NCI-H748 (cell line): ENCODE measurements at regions not wholly inside any gene's neighbourhood (a gene's known extent, or its start where the extent isn't known, plus 50 kb on each side); places are given as distances from the start of the nearest gene placed in this dataset.

Source experiments
- DNase-seq: peaks from one replicate; lab custom pipeline; 2025; ENCODE audit not compliant: unreplicated experiment; lab: John Stamatoyannopoulos, UW

DNA sequence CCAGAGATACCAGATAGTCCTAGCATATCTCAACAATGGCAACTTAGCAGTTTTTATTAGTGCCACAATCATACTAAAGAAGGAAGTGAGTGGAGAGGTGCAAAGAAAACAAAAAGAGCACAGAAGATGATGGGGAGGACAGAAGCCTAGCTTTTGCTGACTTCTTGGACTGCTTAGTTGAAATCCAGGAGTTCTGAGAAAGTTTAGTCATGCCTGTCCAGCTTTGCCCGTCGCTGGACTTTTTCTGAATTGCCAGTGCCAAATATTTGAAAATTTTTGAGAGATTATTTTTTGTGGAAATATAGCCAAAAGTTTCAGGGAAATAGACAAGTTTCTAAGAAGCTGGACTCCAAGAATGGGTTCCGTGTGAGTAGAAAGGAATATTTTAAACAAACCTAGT lies 558.7 kb upstream of the TNP1 start:
- DNase-seq = no peak

DNA sequence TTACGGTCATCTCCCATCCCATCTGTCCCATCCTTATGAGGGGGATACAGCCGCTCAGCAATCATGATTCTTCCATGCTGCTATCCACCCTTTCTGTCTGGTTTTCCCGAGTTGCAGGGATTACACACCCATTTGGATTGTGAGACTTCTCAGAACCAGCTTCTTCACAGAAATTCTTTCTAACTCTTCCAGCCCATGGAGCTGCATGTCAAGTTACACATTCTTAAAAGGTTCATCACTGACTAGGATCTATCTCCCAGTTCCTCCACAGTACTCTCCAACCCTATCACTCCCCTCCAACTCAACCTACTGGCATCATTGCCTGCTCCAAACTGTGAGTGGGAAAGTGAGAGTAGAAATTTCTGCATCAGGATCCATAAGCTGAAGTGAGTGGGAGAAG lies 558.2 kb upstream of the TNP1 start:
- DNase-seq = no peak

DNA sequence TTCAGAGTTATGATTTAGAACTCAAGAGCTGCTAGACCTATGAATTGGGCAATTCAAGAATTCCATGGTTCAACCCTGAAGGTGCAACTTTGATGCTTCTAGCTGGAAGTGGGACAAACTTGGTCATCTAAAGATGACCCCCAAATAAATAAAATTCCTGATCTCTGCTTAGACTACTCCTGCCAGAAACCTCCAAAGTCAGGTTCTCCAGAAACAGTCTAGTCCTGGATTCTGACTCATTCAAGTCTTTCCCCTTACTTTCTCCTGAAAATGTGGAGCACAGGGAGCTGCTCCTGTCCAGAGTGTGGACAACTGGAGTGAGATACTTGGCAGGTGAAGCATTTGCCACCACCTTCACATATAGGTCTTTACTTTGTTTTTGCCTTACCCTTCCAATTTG lies 557.7 kb upstream of the TNP1 start:
- DNase-seq = no peak

DNA sequence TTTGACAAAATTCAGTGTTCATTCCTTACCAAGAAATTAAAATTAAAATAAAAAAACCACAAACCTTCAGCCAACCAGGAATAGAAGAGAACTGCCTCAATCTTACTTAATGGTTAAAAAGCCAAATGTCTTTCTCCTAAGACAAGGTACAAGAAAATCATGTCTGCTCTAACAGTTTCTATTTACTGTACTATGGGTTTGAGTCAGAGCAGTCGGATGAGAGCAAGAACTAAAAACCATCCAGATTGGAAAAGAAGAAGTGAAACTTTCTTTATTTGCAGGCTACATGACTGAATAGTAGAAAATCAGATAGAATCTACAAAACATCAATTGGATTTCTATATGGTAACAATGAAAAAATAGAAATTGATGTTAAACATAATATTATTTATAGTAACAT lies 555.5 kb upstream of the TNP1 start:
- no peak for DNase-seq

DNA sequence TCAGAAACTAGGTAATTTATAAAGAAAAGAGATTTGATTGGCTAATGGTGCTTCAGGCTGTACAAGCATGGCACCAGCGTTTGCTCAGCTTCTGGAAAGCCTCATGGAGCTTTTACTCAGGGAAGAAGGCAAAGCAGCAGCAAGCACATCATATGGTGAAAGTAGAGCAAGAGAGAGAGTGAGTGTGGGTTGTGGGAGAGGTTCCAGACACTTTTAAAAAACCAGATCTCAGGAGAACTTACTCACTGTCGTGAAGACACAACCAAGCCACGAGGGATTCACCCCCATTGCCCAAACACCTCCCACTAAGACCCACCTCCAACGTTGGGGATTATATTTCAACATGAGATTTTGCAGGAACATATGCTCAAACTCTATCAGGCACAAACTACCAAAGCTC lies 554.6 kb upstream of the TNP1 start:
- DNase-seq = no peak

DNA sequence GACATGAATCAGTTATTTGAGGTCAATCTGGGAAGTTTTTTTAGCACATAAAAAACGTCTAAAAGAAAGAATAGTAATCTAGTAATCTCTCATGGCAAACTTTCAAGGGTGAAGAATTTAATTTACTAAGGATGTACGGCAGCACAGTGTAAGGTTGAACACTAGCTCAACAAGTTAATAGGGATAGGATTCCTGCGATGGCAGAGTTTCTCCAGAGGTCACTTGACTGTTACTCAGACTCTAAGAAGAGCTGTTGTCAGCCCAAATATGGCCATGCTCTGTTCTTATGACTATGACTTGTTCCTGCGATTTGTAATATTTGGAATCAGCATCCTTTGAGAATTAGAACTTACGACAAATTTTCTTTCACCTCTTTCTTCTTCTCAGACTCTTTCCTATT lies 553.3 kb upstream of the TNP1 start:
- no peak for DNase-seq

DNA sequence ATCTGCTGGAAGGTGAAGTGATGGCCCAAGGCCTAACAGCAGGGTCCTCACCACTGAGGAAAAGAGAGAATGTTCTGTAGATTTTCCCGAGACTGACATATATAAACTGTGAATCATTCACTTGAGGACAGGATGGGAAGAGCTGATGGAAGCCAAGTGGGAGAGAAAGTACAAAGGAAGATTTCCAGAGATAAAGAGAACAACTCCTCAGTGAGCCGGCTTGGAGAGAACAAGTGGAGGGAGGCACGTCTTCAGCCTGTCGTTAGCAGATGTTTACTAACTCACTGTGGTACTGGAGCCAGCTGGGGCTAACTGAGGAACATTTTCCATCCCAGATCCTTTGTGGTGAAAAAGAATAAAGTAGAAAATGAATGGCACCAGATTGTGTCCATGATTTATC lies 552.9 kb upstream of the TNP1 start:
- DNase-seq = no peak

DNA sequence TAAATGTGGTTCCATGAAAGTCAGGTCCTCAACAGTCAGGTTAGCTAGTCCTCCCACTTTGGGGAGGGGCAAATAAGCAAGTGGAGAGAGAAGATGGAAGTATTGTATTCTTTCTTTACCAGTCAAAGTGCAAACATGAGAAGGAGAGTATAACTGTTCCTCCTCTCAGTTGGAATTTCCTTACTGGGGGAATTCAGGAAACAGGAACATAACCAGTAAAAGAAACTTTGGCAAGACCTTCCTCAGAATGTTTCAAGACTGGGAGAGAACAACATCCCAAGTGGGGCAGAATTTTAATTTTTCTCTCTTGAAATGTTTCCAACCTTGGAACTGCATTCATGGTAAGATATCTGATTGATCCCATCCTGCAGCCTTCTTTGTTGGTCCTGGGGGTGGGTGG lies 552.4 kb upstream of the TNP1 start:
- no peak for DNase-seq

DNA sequence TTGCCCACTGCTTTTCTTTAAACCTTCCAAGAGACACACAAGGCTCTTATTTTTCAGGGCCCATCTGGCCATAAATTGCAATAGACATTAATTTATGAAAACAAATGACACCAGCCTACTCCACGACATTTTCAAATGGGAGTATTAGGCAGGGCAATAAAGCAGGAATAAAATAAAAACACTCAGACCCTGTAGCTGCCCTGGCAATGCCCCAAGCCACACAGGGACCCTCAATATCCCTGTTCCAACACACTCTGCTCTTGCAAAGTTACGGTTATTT lies 550.8 kb upstream of the TNP1 start:
- DNase-seq = no peak

DNA sequence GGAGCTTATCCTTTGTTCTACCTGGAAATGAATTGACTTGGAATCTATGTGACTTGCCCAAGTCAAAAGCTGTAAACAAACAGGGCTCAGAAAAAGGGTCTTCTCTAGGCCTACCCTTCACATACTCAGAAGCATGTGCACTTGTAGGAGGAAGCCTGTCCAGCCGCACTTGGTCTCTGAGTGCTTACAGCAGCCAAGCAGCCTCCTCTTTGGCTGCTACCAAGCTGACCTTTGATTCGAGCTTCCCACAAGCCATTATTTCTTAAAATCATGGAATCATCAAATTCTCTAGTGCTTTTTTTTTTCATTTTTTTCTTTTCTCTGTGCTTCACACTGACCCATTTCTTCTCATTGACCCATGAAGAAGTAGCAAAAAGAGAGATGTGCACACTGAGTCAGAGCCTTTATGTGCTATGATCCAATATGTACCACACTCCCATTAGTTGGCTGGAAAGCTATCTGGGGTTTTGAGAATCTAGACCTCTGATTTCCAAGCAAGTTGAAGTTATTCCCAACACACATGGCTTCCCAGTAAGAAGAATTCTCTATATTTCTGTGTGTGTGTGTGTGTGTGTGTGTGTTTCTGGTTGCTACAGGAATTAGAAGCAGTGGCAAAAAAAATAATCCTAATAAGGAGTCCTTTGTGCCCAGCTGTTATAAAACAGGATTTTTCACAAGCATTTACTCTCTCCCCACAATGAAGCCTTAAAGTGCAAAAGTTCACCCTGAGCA lies 550.3 kb upstream of the TNP1 start:
- DNase-seq = no peak

DNA sequence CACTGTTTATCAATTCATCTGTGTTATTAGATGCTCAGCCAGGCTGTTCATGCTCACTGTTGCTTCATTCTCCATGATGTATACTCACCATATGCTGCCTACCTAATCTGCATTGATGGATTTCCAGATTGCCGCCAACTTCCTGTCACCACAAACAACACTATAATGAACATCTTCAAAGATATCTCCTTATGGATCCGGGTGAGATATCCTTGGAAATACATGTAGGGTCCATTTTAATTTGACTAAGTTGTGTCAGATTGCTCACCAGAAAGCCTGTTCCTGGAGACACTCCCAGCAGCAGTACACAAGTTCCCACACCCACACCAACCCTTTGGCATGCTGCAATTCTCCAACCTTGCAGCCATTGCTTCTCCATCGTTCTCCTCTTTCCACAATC lies 547.5 kb upstream of the TNP1 start:
- no peak for DNase-seq

DNA sequence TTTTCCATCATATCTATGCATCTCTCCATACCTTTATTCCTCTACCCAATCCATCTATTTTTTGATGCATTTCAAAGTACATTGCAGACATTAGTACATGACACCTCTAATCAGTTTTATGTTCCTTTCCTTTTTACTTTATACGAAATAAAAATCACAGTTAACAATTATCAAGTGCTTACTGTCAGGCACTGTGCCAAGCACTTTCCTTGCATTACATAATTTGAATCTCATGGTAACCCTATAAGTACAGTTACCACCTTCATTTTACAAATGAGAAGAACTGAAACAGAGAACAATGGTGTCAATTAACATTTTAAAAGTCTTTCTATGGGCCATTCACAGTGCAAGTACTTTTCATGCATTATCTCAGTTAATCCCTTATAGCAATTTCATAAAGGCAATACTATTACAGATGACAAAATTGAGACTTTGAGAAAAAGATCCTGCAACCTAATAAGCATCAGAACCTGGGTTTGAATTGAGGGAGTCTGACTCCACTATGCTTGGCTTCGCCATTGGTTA lies 544.4 kb upstream of the TNP1 start:
- DNase-seq = peak; percentile 9

DNA sequence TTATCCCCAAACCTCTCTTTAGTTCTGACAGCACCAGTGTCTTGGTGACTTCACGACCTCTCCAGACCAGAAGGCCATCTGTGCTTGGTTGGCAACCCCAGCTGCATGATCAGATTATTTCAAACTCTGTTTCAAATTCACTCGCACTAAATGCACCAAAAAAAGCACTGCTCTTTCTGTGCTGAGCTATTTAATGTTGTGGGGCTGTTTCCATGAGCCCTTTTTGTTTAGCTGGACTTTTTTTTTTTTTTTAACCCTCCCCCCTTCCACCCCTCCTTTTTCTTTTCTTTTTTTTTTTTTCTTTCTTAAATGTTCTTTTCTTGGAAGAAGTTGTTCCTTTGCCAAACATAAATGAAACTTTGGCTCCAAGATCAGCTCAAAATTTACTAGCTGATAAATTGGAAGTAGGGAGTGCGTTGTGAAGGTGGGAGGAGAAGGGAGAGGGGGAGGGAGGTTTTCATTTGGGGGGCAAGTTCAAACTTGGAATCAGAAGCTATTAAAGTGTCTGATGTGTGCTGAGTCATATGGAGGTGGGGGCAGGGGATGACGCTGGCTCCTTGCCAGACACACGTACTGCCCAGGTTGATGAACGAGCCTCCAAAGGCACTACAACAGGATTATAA lies 543.0 kb upstream of the TNP1 start:
- peak; percentile 62 for DNase-seq

DNA sequence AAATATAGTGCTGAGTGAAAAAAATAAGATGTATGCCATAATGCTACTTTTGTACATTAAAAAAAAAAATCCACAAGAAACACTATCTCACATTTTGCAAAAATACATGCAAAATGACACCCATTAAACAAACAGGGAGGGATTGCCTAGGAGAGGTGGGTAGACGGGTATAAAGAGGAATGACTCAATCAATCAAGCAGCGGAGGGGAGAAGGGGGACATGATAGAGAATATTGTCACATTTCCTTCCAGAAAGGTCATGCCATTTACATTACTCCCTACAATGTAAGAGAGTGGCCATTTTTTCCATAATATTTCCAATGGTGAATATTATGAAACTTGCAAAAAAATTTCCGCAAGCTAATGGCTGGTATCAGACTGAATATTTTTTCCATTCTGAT lies 542.3 kb upstream of the TNP1 start:
- DNase-seq = no peak

DNA sequence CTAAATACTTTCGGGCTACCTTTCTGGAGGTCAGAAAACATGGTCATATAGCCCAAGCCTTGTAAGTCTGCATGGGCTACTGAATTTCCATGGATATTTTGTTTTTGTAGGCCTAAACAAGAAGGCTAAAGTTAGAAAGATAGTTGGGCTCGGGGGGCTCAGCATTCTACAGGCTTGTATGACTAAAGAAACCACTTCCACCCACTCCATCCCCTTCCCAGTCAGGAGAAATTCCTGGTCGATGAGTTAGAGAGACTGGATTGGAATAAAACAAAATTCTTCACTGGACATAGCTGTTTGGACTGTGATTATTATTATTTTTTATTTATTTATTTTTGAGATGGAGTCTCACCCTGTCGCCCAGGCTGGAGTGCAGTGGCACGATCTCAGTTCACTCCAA lies 539.4 kb upstream of the TNP1 start:
- no peak for DNase-seq

DNA sequence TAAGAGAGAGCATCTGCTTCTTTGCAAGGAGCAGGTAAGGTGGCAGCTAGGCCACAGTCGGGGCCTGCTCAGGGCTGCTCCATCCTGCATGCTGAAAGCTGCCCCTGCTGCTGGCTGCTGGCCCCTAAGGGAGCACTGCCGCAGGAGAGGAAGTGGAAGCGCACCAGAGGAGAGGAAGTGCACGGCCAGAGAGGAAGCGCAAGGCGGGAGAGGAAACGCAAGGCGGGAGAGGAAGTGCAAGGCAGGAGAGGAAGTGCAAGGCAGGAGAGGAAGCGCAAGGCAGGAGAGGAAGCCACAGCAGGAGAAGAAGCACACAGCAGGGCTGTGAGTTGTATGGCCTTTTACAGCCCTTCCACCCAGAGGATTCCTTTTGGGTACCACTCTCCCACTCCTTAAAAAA lies 539.0 kb upstream of the TNP1 start:
- DNase-seq = no peak

DNA sequence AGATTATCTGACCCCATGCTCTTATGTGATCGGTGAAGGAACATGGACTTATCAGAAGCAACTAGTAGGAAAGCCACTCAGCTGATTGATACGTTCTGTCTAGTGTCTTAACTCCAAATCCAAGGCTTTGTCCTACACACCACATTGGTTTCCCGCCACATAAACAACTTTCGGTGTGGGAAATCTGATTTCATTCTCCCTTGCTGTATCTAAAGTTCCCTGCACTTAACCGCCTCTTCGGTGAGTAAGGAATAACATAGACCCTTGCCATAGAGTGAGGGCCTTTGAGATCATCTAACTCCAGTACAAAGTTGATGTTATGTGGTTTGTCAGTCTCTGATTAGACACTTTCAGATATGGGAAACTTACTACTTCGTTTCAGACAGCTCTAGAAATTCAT lies 538.2 kb upstream of the TNP1 start:
- DNase-seq = no peak

DNA sequence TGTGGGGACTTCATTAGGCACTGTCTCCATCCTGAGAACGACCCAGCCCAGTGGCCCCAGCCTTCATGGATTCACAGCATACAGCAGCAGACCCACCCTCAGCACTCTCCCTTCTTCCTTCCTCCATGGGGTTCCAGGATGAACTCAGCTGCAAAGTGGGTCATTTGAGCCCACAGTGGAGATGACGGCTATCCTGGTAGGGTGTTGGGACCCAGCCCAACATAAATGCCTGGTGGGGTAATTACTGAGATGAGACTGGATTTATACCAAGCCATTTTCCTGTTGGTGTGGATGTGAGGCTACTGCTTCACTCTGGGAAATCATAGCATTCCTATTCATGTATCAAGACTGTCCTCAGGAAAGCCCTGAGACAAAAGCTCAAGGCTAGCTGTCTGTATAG lies 536.7 kb upstream of the TNP1 start:
- no peak for DNase-seq

DNA sequence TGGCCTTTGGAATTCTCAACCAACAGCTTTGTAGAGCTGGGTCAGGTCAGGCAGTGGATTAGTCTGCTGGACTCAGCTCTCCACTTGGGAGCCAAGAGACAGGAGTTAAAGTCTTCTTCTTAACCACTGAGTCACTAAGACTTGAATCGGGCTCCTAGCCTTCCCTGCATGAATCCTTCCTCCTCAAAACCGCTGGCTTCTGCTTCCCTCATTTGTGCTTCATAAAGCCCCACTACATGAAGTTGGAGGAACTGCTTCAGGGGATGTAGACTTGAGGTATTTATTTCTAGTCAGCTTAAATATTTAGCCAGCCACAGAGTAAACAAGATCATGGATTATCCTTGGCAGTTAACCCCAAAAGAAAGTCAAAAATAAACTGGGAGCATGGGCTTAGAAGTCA lies 536.3 kb upstream of the TNP1 start:
- no peak for DNase-seq

DNA sequence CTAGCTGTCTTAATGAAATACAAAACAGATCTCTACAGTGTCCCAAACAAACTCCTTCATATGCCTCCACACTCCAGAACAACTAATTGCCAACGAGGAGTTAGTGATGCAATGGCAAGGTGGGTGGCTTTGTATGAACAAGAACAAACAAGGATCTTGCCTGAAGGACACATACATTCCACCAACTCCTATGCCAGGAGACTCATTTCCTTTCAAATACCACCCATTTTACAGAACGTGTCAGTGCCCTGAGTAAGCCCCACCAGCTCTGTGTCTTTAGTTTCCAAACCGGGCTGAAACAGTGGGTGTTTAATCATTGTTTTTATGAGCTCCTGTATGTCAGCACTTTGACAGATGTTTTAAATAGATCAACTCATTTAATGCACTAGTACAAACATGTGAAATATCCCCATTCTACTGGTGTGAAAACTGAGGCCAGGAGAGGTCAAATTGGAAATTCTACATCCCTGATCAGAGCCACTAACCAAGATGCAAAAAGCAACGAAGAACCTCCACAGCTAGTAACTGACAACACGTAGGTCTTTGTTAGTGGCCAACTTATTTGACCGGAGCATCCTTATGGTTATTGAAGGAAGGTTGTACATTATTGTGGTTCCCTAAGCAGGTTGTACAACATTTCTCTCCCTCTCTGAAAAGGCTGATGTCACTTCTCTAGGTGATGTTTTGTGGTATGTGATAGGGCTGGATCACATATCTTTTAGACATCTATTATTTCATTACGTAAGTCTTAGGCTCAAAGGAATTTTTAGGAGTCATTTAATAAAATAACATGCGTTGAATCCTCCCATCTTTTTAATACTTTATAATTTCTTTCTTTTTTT lies 534.9 kb upstream of the TNP1 start:
- DNase-seq = no peak

DNA sequence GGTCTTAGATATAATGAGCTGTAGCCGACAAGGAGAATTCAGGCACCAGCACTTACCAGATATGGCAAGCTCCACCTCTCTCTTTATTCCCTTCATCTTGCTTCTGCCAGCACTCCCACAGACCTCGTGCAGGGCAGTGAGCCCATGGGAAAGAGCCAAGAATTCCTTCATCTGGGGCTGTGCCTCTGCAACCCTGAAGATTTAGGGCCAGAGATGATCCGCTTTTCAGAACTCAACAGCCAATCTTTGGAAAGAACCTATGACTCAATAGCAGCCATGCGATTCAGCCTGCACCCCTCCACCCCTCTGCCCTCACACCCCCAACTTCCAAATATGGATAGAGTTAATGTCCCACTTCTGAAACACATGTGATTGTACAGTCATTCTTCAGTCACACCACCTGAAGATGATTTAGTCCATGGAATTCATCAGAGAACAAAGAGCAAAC lies 533.7 kb upstream of the TNP1 start:
- DNase-seq = no peak

DNA sequence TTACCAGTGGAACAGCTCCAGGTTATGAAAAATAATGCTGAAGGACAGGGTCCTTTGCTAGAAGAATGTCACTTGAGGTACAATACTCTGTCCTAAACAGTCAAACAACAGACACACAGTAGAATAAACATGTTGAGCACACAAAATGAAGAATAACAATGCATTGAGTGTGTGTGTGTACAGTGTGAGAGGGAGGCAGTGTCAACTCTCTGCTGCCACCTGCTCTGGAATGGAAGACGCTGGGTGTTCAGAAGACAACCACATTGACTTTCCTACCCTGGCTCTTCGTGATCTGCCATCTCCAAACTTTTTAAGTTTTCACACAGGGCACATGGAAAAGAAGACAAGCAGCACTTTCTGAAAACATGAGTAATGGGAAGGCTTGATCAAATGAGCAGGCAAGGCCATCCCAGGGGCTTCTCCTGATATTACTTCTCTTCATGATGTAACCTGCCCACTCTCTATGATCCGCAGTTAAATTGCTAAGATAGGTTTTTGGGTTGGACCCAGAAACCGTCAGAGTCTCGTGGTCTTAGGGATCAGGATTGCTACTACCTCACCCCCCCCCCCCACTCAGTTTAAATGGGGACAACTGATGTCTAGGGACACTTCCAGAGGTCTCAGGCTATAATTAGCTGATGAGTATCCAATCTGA lies 533.2 kb upstream of the TNP1 start:
- peak; percentile 70 for DNase-seq
